HEK293 (cell line): ENCODE measurements at regions not wholly inside any gene's neighbourhood (a gene's known extent, or its start where the extent isn't known, plus 50 kb on each side); places are given as distances from the start of the nearest gene placed in this dataset.

Source experiments
- CTCF ChIA-PET: fragments of 350-600 bp; formaldehyde crosslinking; extraction: SDS; loops from one replicate; lab custom pipeline; 2021; ENCODE audit warnings: antibody characterized with exemption; lab: Yijun Ruan, JAX
- POLR2A ChIA-PET: fragments of 300-600 bp; formaldehyde crosslinking; extraction: SDS; loops from one replicate; lab custom pipeline; 2020; ENCODE audit warnings: antibody characterized with exemption, inconsistent platforms; lab: Yijun Ruan, JAX
- H3K27ac ChIP-seq: fragments of 200-500 bp; sonication (Bioruptor generic); 2 replicates; pipeline ENCODE4 v1.5.1; 2014; ENCODE audit warnings: low read depth, low read length, control low read depth, inconsistent platforms; ENCODE audit errors: extremely low read depth
- H3K36me3 ChIP-seq, 2 experiments: fragments of 200-500 bp in 1 of 2; sonication (Bioruptor generic) in 1 of 2; 1 replicate in 1 of 2; 2 replicates in 1 of 2; pipeline ENCODE4 v1.5.1; 2014 to 2017; ENCODE audit warnings: inconsistent platforms in 2 of 2, low read length in 2 of 2; ENCODE audit not compliant: control insufficient read depth in 2 of 2, insufficient read depth in 1 of 2
- H3K4me1 ChIP-seq: fragments of 200-500 bp; sonication (Bioruptor generic); 2 replicates; pipeline ENCODE4 v1.5.1; 2014; ENCODE audit warnings: mild to moderate bottlenecking, low read length, inconsistent platforms; ENCODE audit not compliant: control insufficient read depth, insufficient read depth
- H3K4me3 ChIP-seq: 2 replicates; pipeline ENCODE4 v1.5.1; 2011; ENCODE audit warnings: low read depth, mild to moderate bottlenecking, control low read depth, low read length, moderate library complexity
- H3K9me3 ChIP-seq: fragments of 200-500 bp; sonication (Bioruptor generic); 2 replicates; pipeline ENCODE4 v1.5.1; 2014; ENCODE audit warnings: low read depth, low read length, inconsistent platforms; ENCODE audit not compliant: control insufficient read depth, insufficient read depth
- ELK4 ChIP-seq: IDR thresholded peaks from 2 replicates; pipeline ENCODE4 v1.6.1; 2011; ENCODE audit warnings: mild to moderate bottlenecking, low read depth, low read length, borderline replicate concordance
- HIC1 ChIP-seq: fragments of 450-650 bp; formaldehyde crosslinking; IDR thresholded peaks from 2 replicates; pipeline ENCODE4 v1.5.1; 2016; ENCODE audit warnings: missing biosample characterization, missing genetic modification characterization
- KLF17 ChIP-seq: fragments of 450-650 bp; formaldehyde crosslinking; IDR thresholded peaks from 2 replicates; pipeline ENCODE4 v1.5.1; 2016; ENCODE audit warnings: missing biosample characterization, missing genetic modification characterization
- TSHZ1 ChIP-seq: fragments of 450-650 bp; formaldehyde crosslinking; IDR thresholded peaks from 2 replicates; pipeline ENCODE4 v1.5.1; 2016; ENCODE audit warnings: missing biosample characterization, missing genetic modification characterization, borderline replicate concordance
- ZNF10 ChIP-seq: fragments of 450-650 bp; formaldehyde crosslinking; IDR thresholded peaks from 2 replicates; pipeline ENCODE4 v1.5.1; 2017; ENCODE audit warnings: missing biosample characterization, missing genetic modification characterization
- ZNF114 ChIP-seq: fragments of 450-650 bp; formaldehyde crosslinking; IDR thresholded peaks from 2 replicates; pipeline ENCODE4 v1.5.0; 2017; ENCODE audit warnings: missing biosample characterization, missing genetic modification characterization
- ZNF146 ChIP-seq: fragments of 450-650 bp; formaldehyde crosslinking; IDR thresholded peaks from 2 replicates; pipeline ENCODE4 v1.5.1; 2016; ENCODE audit warnings: missing biosample characterization, missing genetic modification characterization
- ZNF148 ChIP-seq: fragments of 450-650 bp; formaldehyde crosslinking; IDR thresholded peaks from 2 replicates; pipeline ENCODE4 v1.5.0; 2017; ENCODE audit warnings: missing biosample characterization, missing genetic modification characterization, borderline replicate concordance
- ZNF16 ChIP-seq: fragments of 450-650 bp; formaldehyde crosslinking; IDR thresholded peaks from 2 replicates; pipeline ENCODE4 v1.5.1; 2016; ENCODE audit warnings: low read depth, missing biosample characterization, missing genetic modification characterization
- ZNF302 ChIP-seq: fragments of 450-650 bp; formaldehyde crosslinking; IDR thresholded peaks from 2 replicates; pipeline ENCODE4 v1.5.1; 2016; ENCODE audit warnings: missing biosample characterization, missing genetic modification characterization, low read depth
- ZNF335 ChIP-seq: fragments of 450-650 bp; formaldehyde crosslinking; conservative IDR thresholded peaks from 2 replicates; pipeline ENCODE4 v1.5.1; 2016; ENCODE audit warnings: missing biosample characterization, missing genetic modification characterization
- ZNF354C ChIP-seq: fragments of 450-650 bp; formaldehyde crosslinking; IDR thresholded peaks from 2 replicates; pipeline ENCODE4 v1.5.1; 2016; ENCODE audit warnings: missing biosample characterization, missing genetic modification characterization, low read depth, borderline replicate concordance
- ZNF518A ChIP-seq: fragments of 450-650 bp; formaldehyde crosslinking; conservative IDR thresholded peaks from 2 replicates; pipeline ENCODE4 v1.5.1; 2016; ENCODE audit warnings: low read depth, missing biosample characterization, missing genetic modification characterization
- ZNF548 ChIP-seq: fragments of 450-650 bp; formaldehyde crosslinking; IDR thresholded peaks from 2 replicates; pipeline ENCODE4 v1.5.1; 2016; ENCODE audit warnings: missing biosample characterization, missing genetic modification characterization
- ZNF747 ChIP-seq: fragments of 450-650 bp; formaldehyde crosslinking; IDR thresholded peaks from 2 replicates; pipeline ENCODE4 v1.5.1; 2016; ENCODE audit warnings: missing biosample characterization, missing genetic modification characterization
- ZNF843 ChIP-seq: fragments of 450-650 bp; formaldehyde crosslinking; IDR thresholded peaks from 2 replicates; pipeline ENCODE4 v1.5.1; 2016; ENCODE audit warnings: missing biosample characterization, missing genetic modification characterization

- POLR2A ChIA-PET: no interaction called here
- no peaks in the 10 kb centered on the region for H3K4me1 ChIP-seq
- no peak overlapping the region for H3K27ac ChIP-seq
- no peak overlapping the region for H3K4me3 ChIP-seq
- TF ChIP-seq ZNF16: no peak
- TF ChIP-seq ZNF335 (tag by site-specific recombination): no peak
- TF ChIP-seq ZNF548: no peak
- TF ChIP-seq ZNF354C (tag by site-specific recombination): no peak
- no peak for TF ChIP-seq ZNF10
- TF ChIP-seq KLF17 (tag by site-specific recombination): no peak
- TF ChIP-seq ZNF114 (tag by site-specific recombination): no peak
- TF ChIP-seq ZNF148 (tag by site-specific recombination): no peak
- no peak for TF ChIP-seq ZNF302
- TF ChIP-seq ZNF146: no peak
- TF ChIP-seq TSHZ1 (tag by site-specific recombination): no peak
- TF ChIP-seq ZNF843: no peak
- TF ChIP-seq HIC1 (tag by site-specific recombination): no peak
- TF ChIP-seq ZNF747 (tag by site-specific recombination): no peak
- TF ChIP-seq ELK4: no peak
- TF ChIP-seq ZNF518A (tag by site-specific recombination): no peak
- TF ChIP-seq, all 188 proteins: peak for 0
- Histone ChIP-seq H3K9me3 (no peaks in the 10 kb centered on the region), H3K36me3 (no peaks in the 10 kb centered on the region)
- CTCF ChIA-PET: interaction anchor here (0.5 to 0.7 kb wide), 3 partner anchors 13 to 470 kb away, joined by 3 read pairs; no protein-coding TSS in a partner anchor
Measured at GRCh38 chr6:141309295-141309694, 823.4 kb upstream of the GJE1 start.
